ENCODE measurements at regions not wholly inside any gene's neighbourhood (a gene's known extent, or its start where the extent isn't known, plus 50 kb on each side); places are given as distances from the start of the nearest gene placed in this dataset.

DNA sequence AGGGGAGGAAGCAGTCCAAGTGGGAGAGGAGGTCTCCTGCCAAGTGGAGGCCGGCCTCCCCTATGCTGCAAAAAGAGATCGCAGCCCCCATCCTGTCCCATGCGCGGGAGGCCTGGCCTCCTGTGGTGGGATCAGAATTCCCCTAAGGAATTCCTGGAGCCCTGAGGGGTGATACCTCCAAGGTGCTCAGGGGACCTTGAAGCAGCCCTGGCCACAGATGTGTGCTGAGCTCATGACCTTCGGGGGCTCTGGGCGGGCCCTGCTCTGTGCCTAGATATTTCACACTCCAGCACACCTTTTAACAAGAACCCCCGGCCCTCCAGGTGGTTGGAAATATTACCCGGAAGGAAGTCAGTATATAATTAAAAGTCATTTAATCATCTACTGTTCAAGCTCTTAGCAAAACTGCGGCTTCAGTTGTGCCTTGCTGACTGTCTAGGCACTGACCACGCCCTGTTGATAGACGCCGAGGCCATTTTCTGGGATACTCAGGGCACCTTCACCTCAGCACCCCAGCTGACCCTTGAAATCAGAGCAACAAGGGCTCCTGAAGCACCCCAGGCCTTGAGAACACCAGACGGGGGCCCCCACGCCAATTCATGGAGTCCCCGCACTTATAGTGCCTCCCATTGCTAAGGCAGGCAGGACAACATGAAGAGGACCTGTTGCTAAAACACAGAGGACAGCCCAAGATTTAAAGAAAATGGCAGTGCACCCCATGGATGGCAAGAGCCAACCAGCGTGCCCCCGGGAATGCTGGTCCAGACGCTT lies 119.1 kb downstream of the NDUFA10 start:
- no peak for DNase-seq (ENCODE audit: extremely low spot score, insufficient read length, low read depth)
- FAIRE-seq: no peak

DNA sequence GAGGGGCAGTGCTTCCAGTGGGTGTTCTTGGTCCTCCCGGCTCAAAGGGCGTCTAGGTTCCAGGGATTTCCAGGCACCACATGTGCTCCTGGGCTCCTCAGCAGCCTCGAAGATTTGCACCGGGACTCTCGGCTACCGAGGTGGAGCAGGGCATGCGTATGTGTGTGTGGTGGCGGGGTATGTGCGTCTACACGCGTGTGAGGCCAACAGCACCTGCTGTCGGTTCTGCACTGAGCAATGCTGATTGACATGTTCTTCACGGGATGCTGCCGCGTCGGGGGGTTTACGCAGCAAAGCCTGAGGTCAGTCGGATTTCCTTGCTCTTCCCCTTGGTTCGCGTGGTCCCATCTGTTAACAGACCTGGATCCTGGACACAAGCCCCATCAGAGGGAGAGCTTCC lies 119.8 kb downstream of the NDUFA10 start:
- FAIRE-seq (no peak), DNase-seq (ENCODE audit: extremely low spot score, insufficient read length, low read depth) (no peak)

DNA sequence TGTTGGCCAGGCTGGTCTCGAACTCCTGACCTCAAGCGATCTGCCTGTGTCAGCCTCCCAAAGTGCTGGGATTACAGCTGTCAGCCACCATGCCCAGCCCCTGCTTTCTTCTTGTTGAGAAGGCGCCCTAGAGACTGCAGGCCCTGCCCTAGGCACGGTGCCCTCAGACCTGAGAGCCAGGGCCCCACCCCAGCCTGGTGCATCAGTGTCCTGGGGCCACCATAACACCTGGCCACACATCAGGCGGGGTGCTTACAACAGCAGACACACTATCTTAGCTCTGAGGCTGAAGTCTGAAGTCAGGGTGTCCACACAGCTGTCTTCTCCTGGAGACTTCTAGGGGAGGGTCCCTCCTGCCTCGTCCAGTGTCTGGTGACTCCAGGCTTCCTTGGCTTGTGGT lies 120.6 kb downstream of the NDUFA10 start:
- FAIRE-seq (no peak), DNase-seq (ENCODE audit: extremely low spot score, insufficient read length, low read depth) (no peak)

DNA sequence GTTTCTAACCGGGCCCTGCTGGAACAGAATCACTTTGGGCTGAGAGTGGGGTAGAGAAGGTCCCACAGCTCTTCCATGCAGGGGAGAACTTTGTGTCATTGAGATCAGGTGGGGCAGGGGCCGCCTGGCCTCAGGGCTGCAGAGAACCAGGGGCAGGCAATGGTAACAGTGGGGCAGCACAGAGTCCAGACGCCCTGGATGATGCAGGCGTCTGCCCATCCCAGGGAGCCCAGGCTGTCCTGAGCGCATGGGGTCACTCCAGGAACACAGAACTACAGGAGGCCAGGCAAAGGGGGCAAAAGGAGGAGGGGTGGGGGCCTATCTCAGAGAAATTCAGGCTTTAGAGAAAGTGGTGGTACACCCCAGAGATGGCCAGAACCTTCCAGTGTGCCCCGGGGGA lies 121.3 kb downstream of the NDUFA10 start:
- no peak for FAIRE-seq
- no peak for DNase-seq (ENCODE audit: extremely low spot score, insufficient read length, low read depth)

DNA sequence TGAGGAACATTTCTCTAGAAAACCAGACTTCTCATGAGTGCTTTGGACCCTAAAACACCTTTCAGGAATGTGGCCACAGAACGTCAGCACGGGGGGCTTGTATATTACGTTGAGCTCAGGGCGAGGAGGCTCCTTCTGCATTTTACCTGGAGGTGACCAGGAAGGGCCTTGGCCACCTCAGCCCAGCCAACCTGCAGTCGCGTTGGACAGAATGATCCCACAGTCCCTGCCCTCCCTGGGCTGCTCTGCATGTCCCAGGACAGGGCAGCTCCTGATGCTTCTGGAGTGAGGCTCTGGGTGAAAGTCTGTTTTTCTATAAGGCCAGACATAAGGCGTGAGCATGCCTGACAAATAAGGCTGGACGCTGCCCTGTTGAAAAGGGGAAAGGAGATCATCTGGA lies 121.9 kb downstream of the NDUFA10 start:
- DNase-seq (ENCODE audit: extremely low spot score, insufficient read length, low read depth) (no peak), FAIRE-seq (no peak)

DNA sequence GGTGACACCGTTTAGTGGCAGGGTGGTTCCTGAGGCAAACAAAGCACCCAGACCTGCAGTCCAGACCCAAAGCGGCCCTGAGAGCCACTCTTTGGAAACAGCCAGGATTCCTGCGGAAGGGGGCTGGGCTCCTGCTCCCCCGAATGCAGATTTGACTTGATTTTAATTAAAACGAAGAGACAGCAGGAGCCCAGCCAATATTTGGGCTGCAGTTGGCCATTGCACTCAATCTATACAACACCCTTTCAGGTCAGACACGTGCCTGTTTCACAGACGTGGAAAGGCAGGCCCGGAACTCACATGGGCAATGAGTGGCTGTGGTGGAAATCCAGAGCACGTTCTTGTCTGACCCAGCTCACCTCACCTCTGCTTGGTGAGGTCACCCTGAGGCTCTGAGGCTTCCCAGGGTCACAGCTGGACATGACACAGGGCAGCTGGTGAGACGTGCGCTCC lies 122.4 kb downstream of the NDUFA10 start:
- FAIRE-seq: no peak
- no peak for DNase-seq (ENCODE audit: extremely low spot score, insufficient read length, low read depth)

DNA sequence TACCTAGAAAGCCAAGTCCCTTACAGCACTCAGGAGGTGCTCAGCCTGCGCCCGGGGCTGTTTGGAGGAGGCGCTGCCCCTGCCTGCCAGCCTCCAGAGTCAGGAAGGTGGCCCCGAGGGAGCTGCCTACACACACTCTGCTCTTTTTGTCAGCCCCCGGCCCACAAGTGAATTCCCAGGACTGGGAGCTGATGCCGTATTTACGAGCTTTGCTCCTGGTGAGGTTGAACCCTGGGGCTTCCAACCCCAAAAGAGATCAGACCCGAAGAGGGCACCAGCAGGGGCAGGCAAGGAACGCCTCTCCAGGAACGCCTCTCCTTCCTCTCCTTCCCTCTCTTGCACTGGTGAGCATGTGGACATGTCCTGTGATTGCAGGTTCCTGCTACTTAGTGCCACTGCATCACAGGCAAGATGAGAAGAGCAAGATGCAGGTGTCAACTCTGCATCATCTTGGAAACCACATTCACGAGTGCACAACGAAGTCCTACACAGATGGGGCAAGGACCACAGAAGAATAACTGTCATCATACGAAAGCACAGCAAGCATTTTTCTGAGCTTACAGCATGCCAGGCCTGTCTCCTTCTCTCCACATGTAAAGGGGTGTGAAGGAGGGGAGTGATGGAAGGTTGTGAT lies 126.7 kb downstream of the NDUFA10 start:
- no peak for FAIRE-seq
- no peak for DNase-seq (ENCODE audit: extremely low spot score, insufficient read length, low read depth)

DNA sequence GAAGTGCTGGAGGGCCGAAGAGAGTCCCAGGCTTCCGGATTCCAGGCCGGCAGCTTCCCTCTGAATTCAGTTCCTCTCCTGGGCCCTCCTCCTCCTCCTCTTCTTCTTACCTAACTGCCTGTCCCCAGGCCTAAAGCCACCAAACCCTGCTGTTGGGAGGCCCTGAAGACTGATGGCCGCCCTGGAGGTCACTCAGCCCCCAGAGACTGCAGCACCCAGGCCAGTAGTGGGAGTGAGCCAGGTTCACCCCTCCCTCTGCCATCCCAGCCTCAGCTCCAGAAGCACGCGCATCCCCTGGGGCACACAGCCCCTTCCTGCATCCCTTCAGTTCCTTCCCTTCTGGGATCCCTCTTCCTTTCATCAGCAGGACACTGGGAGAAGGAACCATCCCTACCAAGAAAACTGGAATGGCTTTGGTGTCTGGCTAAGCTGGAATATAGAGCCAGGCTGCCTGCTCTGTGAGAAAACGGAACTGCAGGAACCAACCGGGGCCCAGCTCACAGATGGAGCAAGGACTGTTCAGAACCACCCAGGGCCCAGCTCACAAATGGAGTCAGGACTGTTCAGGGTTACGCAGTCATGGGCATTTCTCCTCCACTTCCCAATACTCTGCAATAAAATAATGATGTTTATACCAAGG lies 127.4 kb downstream of the NDUFA10 start:
- DNase-seq (ENCODE audit: extremely low spot score, insufficient read length, low read depth) (no peak), FAIRE-seq (no peak)

DNA sequence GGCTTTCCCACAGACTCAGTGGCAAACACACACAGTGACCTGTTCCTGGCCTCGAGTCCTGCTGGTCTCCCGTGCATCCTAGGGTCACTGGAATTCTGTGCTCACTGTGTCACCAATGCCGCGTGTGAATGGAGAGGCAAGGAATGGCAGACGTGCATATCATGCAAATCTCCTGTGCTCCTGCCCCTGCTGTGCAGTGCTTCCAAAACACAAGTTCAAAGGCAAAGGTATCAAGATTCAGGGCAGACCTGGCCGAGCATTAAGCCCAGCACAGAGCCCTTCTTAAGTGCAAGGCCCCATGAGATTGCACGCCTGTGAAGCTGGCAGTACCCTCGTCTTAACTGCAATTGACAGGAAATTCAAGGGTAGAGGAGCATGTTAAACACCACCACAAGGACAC lies 129.1 kb downstream of the NDUFA10 start:
- no peak for DNase-seq (ENCODE audit: extremely low spot score, insufficient read length, low read depth)
- no peak for FAIRE-seq

DNA sequence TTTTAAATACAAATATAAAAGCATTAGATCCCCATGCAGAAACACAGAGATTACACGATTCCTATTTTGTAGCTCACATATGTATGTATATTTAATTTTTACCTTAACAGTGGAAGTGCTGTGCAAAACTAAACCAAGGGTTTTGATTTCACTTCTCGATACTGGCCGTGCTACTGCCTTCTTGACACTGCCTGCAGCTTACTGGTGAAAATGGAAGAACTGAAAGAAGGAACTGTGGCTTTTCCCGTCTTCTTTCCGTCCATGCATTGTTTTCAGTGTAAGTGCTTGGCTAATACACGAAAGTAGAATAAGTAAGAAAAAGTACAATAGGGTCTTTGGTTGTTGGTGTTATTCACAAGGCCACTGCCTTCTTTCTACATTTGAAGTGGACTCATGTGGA lies 129.5 kb downstream of the NDUFA10 start:
- no peak for DNase-seq (ENCODE audit: extremely low spot score, insufficient read length, low read depth)
- FAIRE-seq: no peak

DNA sequence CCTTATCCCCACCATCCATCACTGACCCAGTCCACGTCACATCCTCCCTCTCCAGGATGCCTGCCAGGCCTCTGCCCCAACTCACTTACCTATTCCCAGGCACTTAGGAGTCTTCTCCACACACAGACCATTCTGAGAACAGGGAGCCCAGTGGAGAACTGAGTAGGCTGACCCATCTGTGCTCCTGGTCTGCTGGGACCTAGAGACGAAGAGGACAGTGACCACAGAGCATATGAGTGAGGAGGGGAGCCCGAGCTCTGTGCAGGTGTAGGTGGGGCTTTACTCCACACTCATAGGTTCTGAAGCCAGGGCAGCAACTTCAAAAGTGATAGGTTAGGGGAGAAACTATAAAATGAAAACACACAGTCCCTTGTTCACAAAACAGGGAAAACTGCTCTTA lies 130.0 kb downstream of the NDUFA10 start:
- DNase-seq (ENCODE audit: extremely low spot score, insufficient read length, low read depth): no peak
- no peak for FAIRE-seq

DNA sequence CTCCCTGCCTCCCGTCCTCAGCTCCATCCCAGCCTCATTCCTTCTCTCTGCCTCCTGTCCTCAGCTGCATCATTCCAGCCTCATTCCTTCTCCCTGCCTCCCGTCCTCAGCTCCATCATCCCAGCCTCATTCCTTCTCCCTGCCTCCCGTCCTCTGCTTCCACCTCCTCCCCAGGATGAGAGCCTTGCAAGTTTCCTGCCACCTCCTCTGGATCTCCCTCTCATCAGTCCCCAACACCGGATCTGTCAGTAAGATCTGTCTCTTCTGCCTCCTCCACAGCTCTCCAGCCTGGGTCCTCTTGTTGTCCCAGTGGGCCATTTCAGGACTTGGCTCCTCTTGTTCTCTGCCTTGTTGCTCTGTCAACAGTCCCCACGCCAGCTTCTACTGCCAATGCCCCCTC lies 130.9 kb downstream of the NDUFA10 start:
- FAIRE-seq: no peak

DNA sequence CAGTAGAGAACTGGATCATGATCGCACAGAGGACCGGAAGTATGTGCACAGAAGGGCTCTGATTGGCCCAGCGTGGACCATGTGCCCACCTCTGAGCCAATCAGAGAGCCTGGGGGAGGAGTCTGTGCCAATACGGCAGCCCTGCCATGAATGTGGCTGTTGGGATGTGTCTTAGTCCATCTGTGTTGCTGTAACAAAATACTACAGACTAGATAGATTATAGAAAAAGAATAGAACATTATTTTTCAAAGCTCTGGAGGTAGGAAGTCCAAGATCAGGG lies 132.0 kb downstream of the NDUFA10 start:
- FAIRE-seq (no peak), DNase-seq (ENCODE audit: extremely low spot score, insufficient read length, low read depth) (no peak)

More for the DNA sequence above, 130.9 kb downstream of the NDUFA10 start:
- no peak for DNase-seq (ENCODE audit: extremely low spot score, insufficient read length, low read depth)

DNA sequence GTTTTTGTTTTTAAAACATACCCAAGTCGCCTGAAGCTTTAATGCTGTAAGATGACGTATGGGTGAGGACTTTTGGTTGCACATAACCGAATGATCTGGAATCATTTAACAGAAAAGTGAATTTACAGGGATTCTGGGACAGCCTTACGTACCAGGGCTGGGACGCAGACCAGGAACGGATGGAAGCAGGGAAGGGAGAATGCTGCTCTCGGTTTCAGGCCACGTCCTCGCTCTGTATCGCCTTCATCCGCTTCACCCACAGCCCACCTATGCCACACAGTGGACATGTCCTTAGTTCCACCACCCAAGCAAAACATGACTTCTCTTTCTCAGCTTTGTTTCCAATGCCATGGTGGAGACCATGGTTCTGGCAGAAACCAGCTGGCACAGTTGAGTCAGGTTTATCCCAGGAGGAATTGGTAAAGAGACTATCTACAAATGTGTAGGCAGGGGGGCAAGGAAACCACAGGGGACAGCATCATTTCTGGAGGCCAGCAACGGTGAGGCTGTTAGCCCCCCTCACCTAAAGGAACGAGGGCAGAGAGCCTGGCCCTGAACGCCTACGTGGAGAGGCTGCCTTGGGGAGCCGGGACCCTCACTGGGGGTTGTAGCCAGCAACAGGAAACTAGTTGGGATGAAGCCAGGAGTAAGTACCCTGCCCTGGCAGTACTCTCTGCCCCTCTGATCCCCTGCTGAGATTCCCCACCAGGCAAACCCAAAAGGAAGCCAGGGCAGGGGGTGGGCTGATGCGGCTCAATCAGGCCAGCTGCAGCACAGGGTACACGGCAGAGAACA lies 132.5 kb downstream of the NDUFA10 start:
- no peak for DNase-seq (ENCODE audit: extremely low spot score, insufficient read length, low read depth)
- FAIRE-seq: no peak

DNA sequence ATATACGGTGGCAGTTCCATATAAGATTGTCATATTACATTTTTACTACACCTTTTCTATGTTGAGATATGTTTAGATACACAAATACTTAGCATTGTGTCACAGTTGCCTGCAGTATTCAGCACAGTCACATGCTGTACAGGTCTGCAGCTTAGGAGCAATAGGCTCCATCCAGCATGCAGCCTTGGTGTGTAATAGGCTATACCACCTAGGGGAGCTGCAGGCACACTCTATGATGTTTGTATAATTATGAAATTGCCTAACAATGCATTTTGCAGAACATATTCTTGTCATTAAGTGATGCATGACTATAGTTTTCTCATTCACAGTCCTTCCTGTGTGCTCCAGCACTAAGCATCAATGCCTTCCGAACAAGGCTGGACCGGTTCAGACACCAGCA lies 133.4 kb downstream of the NDUFA10 start:
- FAIRE-seq: no peak
- no peak for DNase-seq (ENCODE audit: extremely low spot score, insufficient read length, low read depth)

DNA sequence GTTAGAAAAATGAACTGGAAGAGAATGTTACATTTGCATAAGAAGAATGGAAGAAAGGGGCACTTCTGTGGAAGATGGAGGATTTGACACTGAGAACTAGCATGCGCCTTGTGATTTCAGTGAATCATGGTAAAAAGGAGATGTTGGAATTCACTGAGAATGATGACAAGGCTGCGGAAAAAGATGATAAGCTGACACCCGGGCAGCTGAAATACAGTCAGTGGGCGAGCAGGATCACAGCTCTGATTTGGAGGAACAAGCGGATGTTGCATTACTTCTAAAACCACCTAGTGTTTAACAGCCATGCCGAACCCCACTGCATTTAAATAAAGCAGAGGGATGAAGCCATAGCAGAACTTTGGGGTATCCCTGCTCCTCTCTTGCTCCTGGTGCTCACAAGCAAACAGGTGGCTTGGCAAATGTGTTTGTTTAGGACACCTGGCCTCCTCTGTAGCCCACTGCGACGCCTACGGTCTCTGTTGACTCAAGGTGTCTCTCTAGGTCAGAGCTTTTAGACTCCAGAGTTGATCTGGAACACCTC lies 134.9 kb downstream of the NDUFA10 start:
- no peak for DNase-seq (ENCODE audit: extremely low spot score, insufficient read length, low read depth)
- FAIRE-seq: no peak

DNA sequence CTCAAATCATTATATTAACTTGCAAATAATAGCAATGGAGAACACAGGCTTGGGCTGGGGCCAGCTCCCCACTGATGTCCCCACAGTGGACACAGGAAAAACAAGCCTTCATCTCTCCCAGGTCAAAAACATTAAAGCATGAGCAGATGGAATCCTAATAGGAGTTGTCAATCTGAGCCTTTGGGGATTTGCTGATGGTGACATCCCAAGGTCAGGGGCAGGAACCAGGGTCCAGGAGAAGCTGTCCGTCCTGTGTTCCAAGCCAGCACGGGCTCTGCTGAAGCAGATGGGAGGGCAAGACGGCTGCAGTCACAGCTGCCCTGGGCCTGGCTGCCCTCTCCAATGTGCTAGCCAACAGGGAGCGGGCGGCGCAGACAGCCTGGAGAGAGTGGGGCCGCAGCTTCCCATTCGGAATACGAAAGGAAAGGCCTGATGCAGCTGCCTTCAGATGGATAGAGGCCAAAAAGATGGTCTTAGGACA lies 135.5 kb downstream of the NDUFA10 start:
- FAIRE-seq: no peak
- no peak for DNase-seq (ENCODE audit: extremely low spot score, insufficient read length, low read depth)

DNA sequence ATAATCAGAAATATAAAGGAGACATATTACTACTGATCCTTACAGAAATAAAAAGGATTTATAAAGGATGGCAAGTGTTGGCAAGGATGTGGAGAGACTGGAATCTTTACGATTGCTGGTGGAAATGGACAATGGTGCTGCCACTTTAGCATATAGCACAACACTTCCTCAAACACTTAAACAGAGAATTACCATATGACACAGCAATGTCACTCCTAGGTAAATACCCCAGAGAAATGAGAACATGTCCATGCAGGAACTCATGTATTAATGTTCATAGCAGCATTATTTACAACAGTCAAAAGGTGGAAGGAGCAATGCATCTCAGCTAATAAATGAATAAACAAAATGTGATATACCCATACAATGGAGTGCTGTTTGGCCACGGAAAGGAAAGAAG lies 137.5 kb downstream of the NDUFA10 start:
- DNase-seq (ENCODE audit: extremely low spot score, insufficient read length, low read depth) (no peak), FAIRE-seq (no peak)

DNA sequence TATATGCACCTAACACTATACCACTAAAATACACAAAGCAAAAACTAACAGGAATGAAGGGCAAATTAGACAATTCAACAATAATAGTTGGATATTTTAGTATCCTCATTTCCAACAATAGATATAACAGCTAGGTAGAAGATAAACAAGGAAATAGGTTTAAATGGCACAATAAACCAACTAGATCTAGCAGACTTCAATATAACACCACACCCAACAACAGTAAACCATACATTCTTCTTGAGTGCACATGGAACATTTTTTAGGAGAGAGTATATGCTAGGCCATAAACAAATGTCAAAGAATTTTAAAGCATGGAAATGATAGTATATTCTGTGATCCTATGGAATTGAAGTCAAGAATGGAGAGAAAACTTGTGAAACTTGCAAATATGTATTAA lies 138.4 kb downstream of the NDUFA10 start:
- DNase-seq (ENCODE audit: extremely low spot score, insufficient read length, low read depth) (no peak), FAIRE-seq (no peak)

DNA sequence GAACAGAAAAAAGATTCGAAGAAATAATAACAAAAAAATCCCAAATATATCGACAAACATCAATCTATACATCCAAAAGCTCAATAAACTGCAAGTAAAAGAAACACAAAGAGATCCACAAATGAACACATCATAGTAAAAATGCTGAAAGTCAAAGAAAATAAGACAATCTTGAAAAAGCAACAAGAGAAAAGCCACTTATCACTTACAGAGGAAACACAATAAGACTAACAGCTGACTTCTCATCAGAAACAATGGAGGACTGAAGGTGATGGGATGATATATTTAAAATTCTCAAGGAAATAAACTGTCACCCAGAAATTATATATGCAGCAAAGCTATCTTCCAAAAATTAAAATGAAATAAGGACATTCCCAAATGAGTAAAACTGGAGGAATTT lies 140.3 kb downstream of the NDUFA10 start:
- no peak for DNase-seq (ENCODE audit: extremely low spot score, insufficient read length, low read depth)
- FAIRE-seq: no peak

DNA sequence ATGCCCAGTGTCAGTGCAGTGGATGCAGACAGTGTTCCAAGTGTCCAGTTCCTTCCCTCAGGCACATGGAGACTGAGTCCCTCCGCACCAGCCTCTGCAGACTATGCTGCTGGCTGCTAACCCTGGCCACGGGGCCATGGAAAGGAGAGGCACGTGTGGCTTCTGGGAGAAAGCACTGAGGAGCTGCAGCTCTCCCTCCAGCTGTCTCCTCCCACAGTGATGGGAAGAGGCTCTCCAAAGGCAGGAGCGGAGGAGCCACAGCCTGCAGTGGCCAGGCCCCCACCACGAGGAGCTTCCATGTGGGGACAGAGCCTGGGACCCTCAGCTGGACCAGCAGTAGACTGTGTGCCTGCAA lies 141.1 kb downstream of the NDUFA10 start:
- no peak for DNase-seq (ENCODE audit: extremely low spot score, insufficient read length, low read depth)
- FAIRE-seq: no peak
